OCI-LY1 (cell line): ENCODE measurements at regions not wholly inside any gene's neighbourhood (a gene's known extent, or its start where the extent isn't known, plus 50 kb on each side); places are given as distances from the start of the nearest gene placed in this dataset.

Experiments used
- EZH2 ChIP-seq: fragments of 200-600 bp; sonication (generic), shearing (Covaris generic); IDR thresholded peaks from 2 replicates; pipeline ENCODE4 v1.8.0; 2017; ENCODE audit warnings: borderline replicate concordance, mixed run types, mild to moderate bottlenecking, antibody characterized with exemption, low read length, moderate library complexity, mixed read lengths
- TF ChIP-seq, protein P1 (sequence below): fragments of 200-600 bp; sonication (generic), shearing (Covaris generic); IDR thresholded peaks from 2 replicates; pipeline ENCODE4 v1.5.1; 2017; ENCODE audit warnings: mild to moderate bottlenecking, antibody characterized with exemption, low read length, moderate library complexity, mixed read lengths

DNA sequence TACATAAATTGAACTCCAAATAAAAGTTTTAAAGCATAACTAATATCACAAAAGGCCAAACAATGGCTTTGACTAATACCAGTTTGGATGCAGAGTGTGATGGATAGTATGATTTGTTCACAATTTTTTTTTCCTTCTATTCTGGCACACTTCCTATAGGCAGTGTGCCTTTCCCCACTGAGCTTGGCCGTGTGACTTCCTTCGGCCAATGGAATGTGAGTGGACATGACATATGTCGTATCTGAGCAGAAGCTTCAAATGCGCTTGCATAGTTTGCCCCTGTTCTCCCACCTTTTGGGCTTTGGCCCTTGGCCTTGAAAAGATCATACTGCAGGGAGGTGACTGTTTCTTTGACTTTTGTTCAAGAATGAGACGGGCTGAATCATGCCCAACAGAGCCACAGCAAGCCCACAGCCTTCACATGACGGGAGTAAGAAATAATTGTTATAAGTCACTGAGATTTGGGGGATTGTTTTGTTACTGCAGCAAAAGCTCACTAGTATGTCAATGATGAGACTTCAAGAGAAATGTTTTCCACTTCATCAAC, 279.9 kb upstream of the NEBL start:
- TF ChIP-seq, protein P1, sequence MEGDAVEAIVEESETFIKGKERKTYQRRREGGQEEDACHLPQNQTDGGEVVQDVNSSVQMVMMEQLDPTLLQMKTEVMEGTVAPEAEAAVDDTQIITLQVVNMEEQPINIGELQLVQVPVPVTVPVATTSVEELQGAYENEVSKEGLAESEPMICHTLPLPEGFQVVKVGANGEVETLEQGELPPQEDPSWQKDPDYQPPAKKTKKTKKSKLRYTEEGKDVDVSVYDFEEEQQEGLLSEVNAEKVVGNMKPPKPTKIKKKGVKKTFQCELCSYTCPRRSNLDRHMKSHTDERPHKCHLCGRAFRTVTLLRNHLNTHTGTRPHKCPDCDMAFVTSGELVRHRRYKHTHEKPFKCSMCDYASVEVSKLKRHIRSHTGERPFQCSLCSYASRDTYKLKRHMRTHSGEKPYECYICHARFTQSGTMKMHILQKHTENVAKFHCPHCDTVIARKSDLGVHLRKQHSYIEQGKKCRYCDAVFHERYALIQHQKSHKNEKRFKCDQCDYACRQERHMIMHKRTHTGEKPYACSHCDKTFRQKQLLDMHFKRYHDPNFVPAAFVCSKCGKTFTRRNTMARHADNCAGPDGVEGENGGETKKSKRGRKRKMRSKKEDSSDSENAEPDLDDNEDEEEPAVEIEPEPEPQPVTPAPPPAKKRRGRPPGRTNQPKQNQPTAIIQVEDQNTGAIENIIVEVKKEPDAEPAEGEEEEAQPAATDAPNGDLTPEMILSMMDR: no peak
- no peak for TF ChIP-seq EZH2
